Loucy (cell line): ENCODE measurements at regions not wholly inside any gene's neighbourhood (a gene's known extent, or its start where the extent isn't known, plus 50 kb on each side); places are given as distances from the start of the nearest gene placed in this dataset.
"Not testable (repeated sequence)": the region's sequence is repeated elsewhere in the genome, so short reads cannot be mapped to it uniquely, and the experiment has no call there.

Source experiments
- CTCF ChIP-seq: fragments of 200-600 bp; sonication (generic); conservative IDR thresholded peaks from 2 replicates; pipeline ENCODE4 v1.5.1; 2014; ENCODE audit warnings: mild to moderate bottlenecking, antibody characterized with exemption, low read length
- EZH2phosphoT487 ChIP-seq: fragments of 200-600 bp; IDR thresholded peaks from 2 replicates; pipeline ENCODE4 v1.6.1; 2018; ENCODE audit warnings: antibody characterized with exemption, mild to moderate bottlenecking, moderate library complexity, borderline replicate concordance

GRCh38 chr15:20219171-20219570 lies 322.4 kb downstream of the GOLGA6L6 start:
- TF ChIP-seq CTCF, EZH2phosphoT487: not testable (repeated sequence)
